ENCODE measurements at regions not wholly inside any gene's neighbourhood (a gene's known extent, or its start where the extent isn't known, plus 50 kb on each side); places are given as distances from the start of the nearest gene placed in this dataset.

DNA sequence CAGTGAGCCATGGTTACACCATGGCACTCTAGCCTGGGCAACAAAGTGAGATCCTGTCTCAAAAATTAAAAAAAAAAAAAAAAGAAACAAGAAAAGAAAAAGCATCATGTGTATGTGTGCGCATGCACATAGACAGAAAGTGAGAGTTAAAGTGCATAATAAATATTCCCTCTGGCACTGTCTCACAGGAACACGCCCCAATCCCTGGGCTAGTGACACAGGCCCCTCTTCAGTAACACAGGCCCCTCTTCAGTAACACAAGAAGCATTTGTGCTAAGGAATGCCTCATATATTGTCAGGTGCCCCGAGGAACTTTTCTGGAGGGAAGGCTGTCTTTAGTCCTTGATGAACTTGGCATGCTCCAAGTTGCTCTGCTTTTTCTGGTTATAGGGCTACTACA lies 57.5 kb downstream of the RPL27A start:
- no peaks in the 10 kb centered on the region for H3K36me3 Mint-ChIP-seq (ENCODE audit: low read depth)
- no peak for DNase-seq
- no peak overlapping the region for H3K27ac Mint-ChIP-seq
- H3K9me3 Mint-ChIP-seq: no peaks in the 10 kb centered on the region
- no peak overlapping the region for H3K4me3 Mint-ChIP-seq
- H3K27me3 Mint-ChIP-seq: peaks cover under 1% of the 10 kb centered on the region
- peaks cover 3% of the 10 kb centered on the region for H3K4me1 Mint-ChIP-seq
- intact Hi-C loops (cut with micrococcal nuclease): no loop called here

DNA sequence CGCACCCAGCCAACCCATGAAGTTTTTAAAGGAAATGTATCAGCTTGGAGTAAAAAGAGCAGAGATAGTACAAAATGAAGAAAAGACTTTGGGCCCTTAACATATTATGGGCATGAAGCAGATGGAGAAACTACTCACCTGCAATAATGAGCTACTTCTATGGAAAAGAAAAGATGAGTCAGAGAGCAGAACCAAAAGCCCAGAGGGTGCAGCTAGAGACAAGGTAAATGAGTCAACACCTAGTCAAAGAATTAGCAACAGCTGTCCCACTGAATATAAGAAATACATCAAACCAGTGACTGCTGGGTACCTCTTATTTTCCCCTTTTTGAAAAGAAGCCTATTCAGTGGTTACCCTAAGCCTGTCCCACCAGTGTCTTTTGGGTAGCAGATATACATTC lies 61.8 kb downstream of the RPL27A start:
- H3K27ac Mint-ChIP-seq: peak overlapping the region; percentile 25
- intact Hi-C loops (cut with micrococcal nuclease): no loop called here
- H3K36me3 Mint-ChIP-seq (ENCODE audit: low read depth): no peaks in the 10 kb centered on the region
- no peaks in the 10 kb centered on the region for H3K9me3 Mint-ChIP-seq
- DNase-seq: no peak
- peaks cover 3% of the 10 kb centered on the region for H3K4me1 Mint-ChIP-seq
- H3K4me3 Mint-ChIP-seq: no peak overlapping the region
- H3K27me3 Mint-ChIP-seq: peaks cover 6% of the 10 kb centered on the region

GRCh38 chr11:8745431-8746253 lies 63.0 kb downstream of the RPL27A start:
- Mint-ChIP-seq H3K9me3 (no peaks in the 10 kb centered on the region), H3K27ac (no peak overlapping the region), H3K4me3 (no peak overlapping the region), H3K27me3 (peaks cover 6% of the 10 kb centered on the region), H3K4me1 (peaks cover 3% of the 10 kb centered on the region), H3K36me3 (ENCODE audit: low read depth) (no peaks in the 10 kb centered on the region)
- intact Hi-C loops (cut with micrococcal nuclease): no loop called here
- DNase-seq: no peak

DNA sequence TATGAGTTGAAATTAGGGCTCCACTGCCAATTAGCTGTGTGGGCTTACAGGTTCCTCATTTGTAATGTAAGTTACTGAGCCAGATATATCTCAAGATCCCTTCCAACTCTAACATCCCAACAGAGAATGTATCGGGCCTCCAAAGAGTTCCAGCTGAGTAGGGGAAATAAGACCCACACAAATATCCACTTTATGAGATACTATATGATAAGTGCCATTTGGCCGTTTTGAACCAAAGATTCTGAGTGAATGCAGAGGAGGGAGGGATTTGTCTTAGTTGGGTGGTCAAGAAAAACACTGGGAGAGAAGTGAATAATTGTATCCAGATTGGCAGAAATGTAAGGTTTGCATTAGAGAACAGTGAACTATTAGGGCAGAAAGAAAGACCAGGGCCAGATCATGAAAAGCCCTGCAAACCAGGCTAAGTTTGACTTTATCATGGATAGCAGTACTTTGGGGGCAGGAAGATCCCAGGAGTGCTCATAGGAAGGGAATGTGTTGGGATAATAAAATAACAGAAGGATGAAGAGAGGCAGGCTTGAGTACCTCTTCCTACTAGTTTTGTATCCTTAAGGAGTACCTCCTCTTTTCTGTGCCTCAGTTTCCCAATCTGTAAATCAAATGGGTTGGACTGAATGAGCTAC lies 63.9 kb downstream of the RPL27A start:
- no peaks in the 10 kb centered on the region for H3K9me3 Mint-ChIP-seq
- H3K4me3 Mint-ChIP-seq: no peak overlapping the region

DNA sequence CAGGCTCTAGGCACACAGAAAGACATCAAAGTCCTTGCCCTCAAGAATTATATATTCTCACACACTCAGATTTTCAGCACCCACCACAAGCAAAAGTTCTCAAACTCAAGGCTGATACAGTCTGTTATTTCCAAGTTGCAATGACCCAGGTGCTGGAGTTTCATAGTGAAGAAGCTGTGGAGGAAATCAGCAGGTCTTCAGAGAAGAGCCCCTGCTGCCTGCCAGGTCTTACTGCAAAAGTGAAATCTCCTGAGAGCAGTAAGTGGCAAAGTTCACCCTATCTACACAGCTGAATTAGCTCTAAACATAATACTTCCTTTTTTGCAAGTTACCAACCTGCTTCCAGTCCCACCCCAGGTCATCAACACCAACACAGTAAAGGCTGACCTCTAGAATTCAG lies 64.6 kb downstream of the RPL27A start:
- DNase-seq: no peak
- intact Hi-C loops (cut with micrococcal nuclease): no loop called here
- Mint-ChIP-seq H3K27me3 (peaks cover 6% of the 10 kb centered on the region), H3K36me3 (ENCODE audit: low read depth) (no peaks in the 10 kb centered on the region), H3K4me3 (no peak overlapping the region), H3K27ac (no peak overlapping the region), H3K4me1 (peaks cover 3% of the 10 kb centered on the region), H3K9me3 (no peaks in the 10 kb centered on the region)

More for the DNA sequence above, 63.9 kb downstream of the RPL27A start:
- Mint-ChIP-seq H3K4me1 (peaks cover 3% of the 10 kb centered on the region), H3K27ac (no peak overlapping the region), H3K27me3 (peaks cover 6% of the 10 kb centered on the region), H3K36me3 (ENCODE audit: low read depth) (no peaks in the 10 kb centered on the region)
- no peak for DNase-seq
- intact Hi-C loops (cut with micrococcal nuclease): no loop called here

DNA sequence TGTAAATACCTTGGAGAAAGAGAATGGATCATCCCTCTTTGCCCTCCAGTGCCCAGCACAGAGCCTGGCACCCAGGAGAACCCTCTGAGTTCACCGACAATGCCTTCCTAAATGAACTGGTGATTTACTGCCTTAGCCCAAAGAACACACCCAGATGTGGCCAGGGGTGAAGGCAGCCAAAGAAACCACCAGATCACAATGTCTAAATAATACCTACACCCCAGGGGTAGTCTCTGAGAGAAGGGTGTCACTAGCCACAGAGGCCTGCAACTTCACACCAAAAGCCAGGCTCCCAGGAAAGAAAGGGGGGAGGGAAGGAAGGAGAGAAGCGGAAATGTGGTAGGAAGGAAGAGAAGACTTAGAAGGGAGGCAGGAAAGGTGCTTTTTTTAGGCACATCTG lies 65.7 kb downstream of the RPL27A start:
- intact Hi-C loops (cut with micrococcal nuclease): no loop called here
- Mint-ChIP-seq H3K4me3 (no peak overlapping the region), H3K36me3 (ENCODE audit: low read depth) (no peaks in the 10 kb centered on the region), H3K27me3 (peaks cover 6% of the 10 kb centered on the region), H3K4me1 (peaks cover 3% of the 10 kb centered on the region), H3K27ac (no peak overlapping the region), H3K9me3 (no peaks in the 10 kb centered on the region)
- no peak for DNase-seq

GRCh38 chr11:8749202-8749601 lies 66.6 kb downstream of the RPL27A start:
- intact Hi-C loops (cut with micrococcal nuclease): no loop called here
- H3K4me1 Mint-ChIP-seq: peaks cover 2% of the 10 kb centered on the region
- no peak overlapping the region for H3K27ac Mint-ChIP-seq
- no peak for DNase-seq
- H3K36me3 Mint-ChIP-seq (ENCODE audit: low read depth): no peaks in the 10 kb centered on the region
- H3K9me3 Mint-ChIP-seq: no peaks in the 10 kb centered on the region
- no peak overlapping the region for H3K4me3 Mint-ChIP-seq
- H3K27me3 Mint-ChIP-seq: peaks cover 12% of the 10 kb centered on the region

DNA sequence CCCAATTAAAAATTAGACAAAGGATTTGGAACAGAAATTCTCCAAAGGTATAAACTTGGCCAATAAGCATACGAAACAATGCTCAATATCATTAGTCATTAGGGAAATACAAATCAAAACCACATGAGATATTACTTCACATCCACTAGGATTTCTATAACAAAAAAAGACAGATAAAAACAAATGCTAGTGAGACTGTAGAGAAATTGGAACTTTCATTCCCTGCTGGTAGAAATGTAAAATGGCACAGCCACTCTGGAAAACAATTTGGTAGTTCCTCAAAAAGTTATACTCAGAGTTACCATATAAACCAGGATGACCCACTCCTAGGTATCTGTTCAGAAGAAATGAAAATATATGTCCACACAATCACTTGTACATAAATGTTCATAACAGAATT lies 71.6 kb downstream of the RPL27A start:
- no peaks in the 10 kb centered on the region for H3K9me3 Mint-ChIP-seq
- H3K27me3 Mint-ChIP-seq: peaks cover 8% of the 10 kb centered on the region
- intact Hi-C loops (cut with micrococcal nuclease): no loop called here

DNA sequence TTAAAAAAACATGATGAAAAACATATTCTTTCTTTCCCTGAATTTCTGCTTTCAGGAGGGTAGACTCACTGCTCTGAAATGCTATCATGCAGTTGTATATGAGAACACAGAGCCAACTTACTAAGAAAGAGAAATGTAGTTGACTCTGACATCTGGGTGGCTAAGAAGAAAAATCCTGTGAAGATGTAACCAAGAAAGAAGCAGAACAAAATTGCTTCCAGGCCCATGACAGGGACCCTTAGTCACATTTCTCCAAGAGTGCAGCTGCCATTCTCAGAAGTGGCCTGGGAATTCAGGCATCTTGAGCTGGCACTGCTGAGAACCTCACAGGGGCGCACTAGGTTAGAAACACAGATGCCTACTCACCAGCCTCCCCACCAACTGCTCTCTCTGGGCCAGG lies 73.6 kb downstream of the RPL27A start:
- no peak for DNase-seq
- H3K27me3 Mint-ChIP-seq: peaks cover 8% of the 10 kb centered on the region
- no peaks in the 10 kb centered on the region for H3K4me1 Mint-ChIP-seq
- intact Hi-C loops (cut with micrococcal nuclease): no loop called here
- no peaks in the 10 kb centered on the region for H3K36me3 Mint-ChIP-seq (ENCODE audit: low read depth)
- H3K4me3 Mint-ChIP-seq: no peak overlapping the region
- no peaks in the 10 kb centered on the region for H3K9me3 Mint-ChIP-seq
- H3K27ac Mint-ChIP-seq: no peak overlapping the region

More for the DNA sequence above, 71.6 kb downstream of the RPL27A start:
- Mint-ChIP-seq H3K27ac (no peak overlapping the region), H3K4me1 (no peaks in the 10 kb centered on the region), H3K4me3 (no peak overlapping the region), H3K36me3 (ENCODE audit: low read depth) (no peaks in the 10 kb centered on the region)
- no peak for DNase-seq

DNA sequence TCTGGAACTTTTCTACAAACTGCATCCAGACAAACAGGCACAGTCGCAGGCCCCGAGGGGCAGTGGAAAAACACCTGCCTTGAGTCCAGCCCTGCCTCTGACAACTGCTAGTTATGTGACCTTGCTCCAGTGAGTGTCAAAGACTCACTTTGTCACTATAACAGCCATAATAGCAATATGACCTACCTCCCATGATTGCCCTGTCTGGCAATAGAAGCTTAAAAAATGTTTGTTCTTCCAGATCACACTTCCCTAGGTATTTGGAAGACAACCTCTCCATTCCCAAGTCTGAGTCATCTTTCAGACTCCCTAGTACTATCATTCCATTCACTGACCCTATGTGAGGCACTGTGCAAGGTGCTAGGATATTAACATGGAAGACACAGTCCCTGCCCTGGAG lies 74.5 kb downstream of the RPL27A start:
- Mint-ChIP-seq H3K4me1 (no peaks in the 10 kb centered on the region), H3K27me3 (peaks cover 8% of the 10 kb centered on the region), H3K27ac (no peak overlapping the region), H3K9me3 (no peaks in the 10 kb centered on the region), H3K36me3 (ENCODE audit: low read depth) (no peaks in the 10 kb centered on the region), H3K4me3 (no peak overlapping the region)
- no peak for DNase-seq
- intact Hi-C loops (cut with micrococcal nuclease): no loop called here

DNA sequence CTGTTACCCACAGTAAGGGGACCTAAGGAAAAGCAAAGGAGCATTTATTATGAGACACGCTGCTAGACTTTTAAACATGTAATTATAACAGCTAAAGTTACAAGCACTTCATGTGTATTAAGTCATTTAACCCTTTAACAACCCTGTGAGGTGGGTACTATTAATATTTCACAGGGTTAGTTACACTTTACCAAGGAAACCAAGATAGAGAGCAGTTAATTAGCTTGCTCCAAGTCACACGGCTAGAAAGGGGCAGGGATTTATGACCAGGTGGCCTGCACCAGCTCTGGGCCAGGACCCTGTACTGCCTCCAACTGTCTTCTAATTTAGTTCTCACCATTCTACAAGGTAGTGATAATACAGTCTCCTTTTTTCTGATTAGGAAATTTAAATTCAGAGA lies 74.9 kb downstream of the RPL27A start:
- H3K27me3 Mint-ChIP-seq: peaks cover 8% of the 10 kb centered on the region
- no peaks in the 10 kb centered on the region for H3K9me3 Mint-ChIP-seq
- DNase-seq: no peak
- H3K4me3 Mint-ChIP-seq: no peak overlapping the region
- intact Hi-C loops (cut with micrococcal nuclease): no loop called here
- no peaks in the 10 kb centered on the region for H3K4me1 Mint-ChIP-seq
- no peak overlapping the region for H3K27ac Mint-ChIP-seq
- H3K36me3 Mint-ChIP-seq (ENCODE audit: low read depth): no peaks in the 10 kb centered on the region

GRCh38 chr11:8758619-8759169 lies 76.1 kb downstream of the RPL27A start:
- intact Hi-C loops (cut with micrococcal nuclease): no loop called here
- DNase-seq: no peak
- H3K9me3 Mint-ChIP-seq: no peaks in the 10 kb centered on the region
- no peak overlapping the region for H3K4me3 Mint-ChIP-seq
- H3K36me3 Mint-ChIP-seq (ENCODE audit: low read depth): no peaks in the 10 kb centered on the region
- no peak overlapping the region for H3K27ac Mint-ChIP-seq
- H3K27me3 Mint-ChIP-seq: peaks cover 6% of the 10 kb centered on the region
- H3K4me1 Mint-ChIP-seq: no peaks in the 10 kb centered on the region

- intact Hi-C loops (cut with micrococcal nuclease): no loop called here
- peaks cover 4% of the 10 kb centered on the region for H3K27me3 Mint-ChIP-seq
- H3K4me3 Mint-ChIP-seq: no peak overlapping the region
- H3K9me3 Mint-ChIP-seq: no peaks in the 10 kb centered on the region
- H3K4me1 Mint-ChIP-seq: no peaks in the 10 kb centered on the region
- no peaks in the 10 kb centered on the region for H3K36me3 Mint-ChIP-seq (ENCODE audit: low read depth)
- DNase-seq: no peak
- H3K27ac Mint-ChIP-seq: no peak overlapping the region
Observed at GRCh38 chr11:8759634-8760033, 77.0 kb downstream of the RPL27A start.

DNA sequence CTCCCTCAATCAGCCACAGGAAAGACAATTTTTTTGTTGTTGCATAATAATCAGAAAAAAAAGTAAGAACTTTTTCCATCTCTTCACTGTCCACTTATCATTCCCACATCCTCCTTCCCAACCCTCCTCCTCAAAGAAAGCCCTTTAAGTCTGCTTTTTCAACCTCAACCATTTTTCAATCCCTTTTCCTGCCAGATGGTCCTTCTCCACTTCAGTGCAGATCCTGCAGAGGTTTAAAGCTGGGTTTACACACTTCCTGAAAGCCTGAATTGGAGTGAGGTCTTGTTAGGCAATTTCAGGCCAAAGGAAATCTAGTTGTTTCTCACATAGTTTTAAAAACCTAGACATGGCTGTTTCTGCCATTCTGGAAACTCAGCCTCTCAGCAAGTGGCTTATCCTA lies 78.3 kb downstream of the RPL27A start:
- Mint-ChIP-seq H3K9me3 (no peaks in the 10 kb centered on the region), H3K36me3 (ENCODE audit: low read depth) (no peaks in the 10 kb centered on the region), H3K27ac (no peak overlapping the region), H3K4me1 (no peaks in the 10 kb centered on the region), H3K4me3 (no peak overlapping the region), H3K27me3 (peaks cover 4% of the 10 kb centered on the region)
- intact Hi-C loops (cut with micrococcal nuclease): no loop called here
- DNase-seq: no peak

Measured in activated CD4-positive, alpha-beta T cell treated with anti-CD3 and anti-CD28 coated beads, Interleukin-2, amount 10 ng/mL, durations not matched to agents 24 days and 14 days (primary cell).